Neutrophil (primary cell): ENCODE measurements at regions not wholly inside any gene's neighbourhood (a gene's known extent, or its start where the extent isn't known, plus 50 kb on each side); places are given as distances from the start of the nearest gene placed in this dataset.

ENCODE experiments used
- H3K27ac ChIP-seq: fragments of 200-600 bp; sonication (generic); 2 replicates; pipeline ENCODE4 v1.5.1; 2016; ENCODE audit warnings: mild to moderate bottlenecking, moderate library complexity
- H3K27me3 ChIP-seq: fragments of 200-600 bp; sonication (generic); 2 replicates; pipeline ENCODE4 v1.6.0; 2016; ENCODE audit warnings: mild to moderate bottlenecking
- H3K36me3 ChIP-seq: fragments of 200-600 bp; sonication (generic); 2 replicates; pipeline ENCODE4 v1.5.1; 2017
- H3K4me1 ChIP-seq, 2 experiments: fragments of 200-600 bp in 1 of 2; sonication (generic) in 1 of 2; 1 replicate in 1 of 2; 2 replicates in 1 of 2; pipeline versions ENCODE4 v1.5.1 to v1.6.1; 2013 to 2016; ENCODE audit warnings: low read depth in 1 of 2, low read length in 1 of 2, mild to moderate bottlenecking in 1 of 2, moderate library complexity in 1 of 2; ENCODE audit not compliant: control insufficient read depth in 1 of 2, insufficient read depth in 1 of 2
- H3K4me3 ChIP-seq, 2 experiments: fragments of 200-600 bp in 1 of 2; sonication (generic) in 1 of 2; 1 replicate in 1 of 2; 2 replicates in 1 of 2; pipeline ENCODE4 v1.5.1; 2013 to 2016; ENCODE audit warnings: low read depth in 1 of 2, low read length in 1 of 2, mild to moderate bottlenecking in 1 of 2, moderate library complexity in 1 of 2
- H3K9me3 ChIP-seq: fragments of 200-600 bp; sonication (generic); 2 replicates; pipeline ENCODE4 v1.5.1; 2016
- TF ChIP-seq, protein P1 (sequence below): fragments of 200-600 bp; sonication (generic); IDR thresholded peaks from 2 replicates; pipeline ENCODE4 v1.5.1; 2016; ENCODE audit warnings: antibody characterized with exemption

DNA sequence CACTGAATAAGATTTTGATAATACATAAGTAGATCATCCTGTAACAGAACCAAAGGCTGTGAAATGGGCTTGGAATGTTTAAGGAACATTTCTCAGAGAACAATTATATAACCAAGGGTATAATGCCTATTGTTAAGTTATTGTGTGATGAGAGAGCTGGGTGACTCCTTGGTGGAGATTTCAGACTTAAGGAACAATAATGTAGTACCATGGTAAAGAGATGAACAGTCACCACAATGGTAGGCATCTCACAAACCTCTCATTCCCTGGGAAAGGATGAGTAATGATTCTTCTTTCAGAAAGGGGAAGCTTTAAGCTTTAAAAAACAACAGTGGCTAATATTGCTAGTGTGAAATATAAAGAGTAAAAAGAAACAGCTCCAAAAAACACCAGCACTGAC, 147.4 kb downstream of the TRIM36 start:
- TF ChIP-seq, protein P1, sequence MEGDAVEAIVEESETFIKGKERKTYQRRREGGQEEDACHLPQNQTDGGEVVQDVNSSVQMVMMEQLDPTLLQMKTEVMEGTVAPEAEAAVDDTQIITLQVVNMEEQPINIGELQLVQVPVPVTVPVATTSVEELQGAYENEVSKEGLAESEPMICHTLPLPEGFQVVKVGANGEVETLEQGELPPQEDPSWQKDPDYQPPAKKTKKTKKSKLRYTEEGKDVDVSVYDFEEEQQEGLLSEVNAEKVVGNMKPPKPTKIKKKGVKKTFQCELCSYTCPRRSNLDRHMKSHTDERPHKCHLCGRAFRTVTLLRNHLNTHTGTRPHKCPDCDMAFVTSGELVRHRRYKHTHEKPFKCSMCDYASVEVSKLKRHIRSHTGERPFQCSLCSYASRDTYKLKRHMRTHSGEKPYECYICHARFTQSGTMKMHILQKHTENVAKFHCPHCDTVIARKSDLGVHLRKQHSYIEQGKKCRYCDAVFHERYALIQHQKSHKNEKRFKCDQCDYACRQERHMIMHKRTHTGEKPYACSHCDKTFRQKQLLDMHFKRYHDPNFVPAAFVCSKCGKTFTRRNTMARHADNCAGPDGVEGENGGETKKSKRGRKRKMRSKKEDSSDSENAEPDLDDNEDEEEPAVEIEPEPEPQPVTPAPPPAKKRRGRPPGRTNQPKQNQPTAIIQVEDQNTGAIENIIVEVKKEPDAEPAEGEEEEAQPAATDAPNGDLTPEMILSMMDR = no peak
- no peaks in the 10 kb centered on the region for H3K9me3 ChIP-seq
- H3K27ac ChIP-seq = no peak overlapping the region
- H3K27me3 ChIP-seq = no peaks in the 10 kb centered on the region
- no peak overlapping the region for H3K4me3 ChIP-seq
- H3K4me1 ChIP-seq = no peaks in the 10 kb centered on the region
- H3K36me3 ChIP-seq = no peaks in the 10 kb centered on the region

DNA sequence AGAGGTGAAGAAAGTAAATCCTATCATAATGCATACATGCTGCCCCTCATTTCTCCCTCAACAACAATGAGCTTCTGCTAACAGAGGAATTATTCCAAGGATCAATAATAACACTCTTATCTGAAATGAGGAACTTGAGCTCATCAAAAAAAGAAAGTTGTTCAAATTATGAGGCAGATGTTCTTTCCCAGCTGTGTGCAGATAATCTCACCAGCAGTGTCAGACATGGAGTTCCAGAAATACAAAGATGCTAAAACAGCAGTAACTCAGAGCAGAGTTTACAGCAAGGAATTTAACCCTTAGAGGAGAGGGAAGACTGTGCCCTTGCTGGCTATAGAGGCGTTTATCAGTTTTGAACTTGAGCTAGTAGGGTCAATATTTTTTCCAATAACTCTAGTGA, 153.1 kb downstream of the TRIM36 start:
- H3K4me1 ChIP-seq = no peaks in the 10 kb centered on the region
- H3K36me3 ChIP-seq = no peaks in the 10 kb centered on the region
- TF ChIP-seq, protein P1 = no peak
- no peaks in the 10 kb centered on the region for H3K9me3 ChIP-seq
- no peaks in the 10 kb centered on the region for H3K27me3 ChIP-seq
- H3K4me3 ChIP-seq = no peak overlapping the region
- no peak overlapping the region for H3K27ac ChIP-seq

- H3K36me3 ChIP-seq = no peaks in the 10 kb centered on the region
- H3K4me1 ChIP-seq = no peaks in the 10 kb centered on the region
- no peaks in the 10 kb centered on the region for H3K9me3 ChIP-seq
- H3K4me3 ChIP-seq = no peak overlapping the region
- H3K27me3 ChIP-seq = no peaks in the 10 kb centered on the region
- H3K27ac ChIP-seq = no peak overlapping the region
- TF ChIP-seq, protein P1 = no peak
These were observed 170.5 kb downstream of the TRIM36 start for GRCh38 chr5:114999176-114999575.

DNA sequence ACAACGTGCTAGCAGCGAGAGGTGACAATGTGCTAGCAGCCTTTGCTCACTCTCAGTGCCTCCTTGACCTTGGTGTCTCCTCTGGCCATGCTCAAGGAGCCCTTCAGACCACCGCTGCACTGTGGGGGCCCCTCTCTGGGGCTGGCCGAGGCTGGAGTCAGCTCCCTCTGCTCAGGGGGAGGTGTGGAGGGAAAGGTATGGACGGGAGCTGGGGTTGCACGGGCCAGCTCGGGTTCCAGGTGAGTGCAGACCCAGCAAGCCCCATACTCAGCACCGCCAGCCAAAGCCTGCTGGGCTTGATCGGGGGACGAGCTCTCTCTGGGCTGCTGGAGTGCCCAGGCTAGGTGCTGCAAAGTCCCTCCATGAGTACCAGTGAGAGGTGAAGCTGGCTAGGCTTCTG, 180.2 kb downstream of the TRIM36 start:
- Histone ChIP-seq H3K4me3 (no peak overlapping the region), H3K27me3 (no peaks in the 10 kb centered on the region), H3K9me3 (no peaks in the 10 kb centered on the region), H3K4me1 (no peaks in the 10 kb centered on the region), H3K27ac (no peak overlapping the region), H3K36me3 (no peaks in the 10 kb centered on the region)
- TF ChIP-seq, protein P1 = no peak

GRCh38 chr5:114988096-114988495, 181.6 kb downstream of the TRIM36 start:
- TF ChIP-seq, protein P1 = no peak

DNA sequence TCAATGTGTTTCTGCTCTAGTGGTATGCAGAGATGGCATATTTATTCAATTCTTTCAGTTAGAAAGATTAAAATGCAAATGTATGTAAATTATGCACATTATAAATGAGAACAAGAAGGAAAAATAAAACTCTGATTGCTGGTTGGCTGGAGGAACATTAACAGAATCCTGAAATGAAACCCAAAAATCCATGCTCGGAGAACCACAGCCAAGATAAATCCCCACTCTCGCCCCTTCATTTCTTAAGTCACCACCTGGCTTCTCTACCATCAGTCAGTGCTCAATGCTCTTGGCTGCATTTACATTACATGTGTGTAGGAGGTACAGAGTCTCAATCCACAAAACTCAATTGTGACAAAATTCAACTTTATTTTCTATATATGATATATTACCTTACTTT, 184.9 kb downstream of the TRIM36 start:
- H3K27me3 ChIP-seq = no peaks in the 10 kb centered on the region
- no peaks in the 10 kb centered on the region for H3K4me1 ChIP-seq
- no peak overlapping the region for H3K4me3 ChIP-seq
- TF ChIP-seq, protein P1 = no peak
- no peaks in the 10 kb centered on the region for H3K36me3 ChIP-seq
- H3K9me3 ChIP-seq = no peaks in the 10 kb centered on the region
- no peak overlapping the region for H3K27ac ChIP-seq

More at GRCh38 chr5:114988096-114988495, 181.6 kb downstream of the TRIM36 start:
- H3K4me1 ChIP-seq = no peaks in the 10 kb centered on the region
- no peaks in the 10 kb centered on the region for H3K9me3 ChIP-seq
- no peak overlapping the region for H3K27ac ChIP-seq
- no peaks in the 10 kb centered on the region for H3K27me3 ChIP-seq
- H3K4me3 ChIP-seq = no peak overlapping the region
- H3K36me3 ChIP-seq = no peaks in the 10 kb centered on the region
